ENCODE measurements at regions not wholly inside any gene's neighbourhood (a gene's known extent, or its start where the extent isn't known, plus 50 kb on each side); places are given as distances from the start of the nearest gene placed in this dataset.

DNA sequence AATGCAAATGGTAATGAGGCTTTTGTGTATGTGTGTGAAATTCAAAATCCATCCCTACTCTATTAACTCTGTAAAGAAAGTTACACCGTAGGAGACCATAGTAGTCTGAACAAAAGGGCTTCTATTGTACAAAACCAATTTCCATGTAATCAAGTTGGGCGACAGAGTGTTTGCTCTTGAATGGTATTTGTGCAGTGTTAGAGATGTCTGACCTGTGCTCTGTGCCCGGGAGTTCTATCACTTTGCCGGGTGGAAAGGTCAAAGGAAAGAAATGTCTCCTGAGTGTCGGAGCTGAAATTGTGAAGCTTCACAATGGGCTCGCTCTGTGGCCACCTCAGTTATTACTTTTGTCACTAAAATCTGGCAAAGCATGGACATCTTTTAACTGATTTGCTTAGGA, 312.0 kb downstream of the SAMD5 start:
- TF ChIP-seq, protein P1, sequence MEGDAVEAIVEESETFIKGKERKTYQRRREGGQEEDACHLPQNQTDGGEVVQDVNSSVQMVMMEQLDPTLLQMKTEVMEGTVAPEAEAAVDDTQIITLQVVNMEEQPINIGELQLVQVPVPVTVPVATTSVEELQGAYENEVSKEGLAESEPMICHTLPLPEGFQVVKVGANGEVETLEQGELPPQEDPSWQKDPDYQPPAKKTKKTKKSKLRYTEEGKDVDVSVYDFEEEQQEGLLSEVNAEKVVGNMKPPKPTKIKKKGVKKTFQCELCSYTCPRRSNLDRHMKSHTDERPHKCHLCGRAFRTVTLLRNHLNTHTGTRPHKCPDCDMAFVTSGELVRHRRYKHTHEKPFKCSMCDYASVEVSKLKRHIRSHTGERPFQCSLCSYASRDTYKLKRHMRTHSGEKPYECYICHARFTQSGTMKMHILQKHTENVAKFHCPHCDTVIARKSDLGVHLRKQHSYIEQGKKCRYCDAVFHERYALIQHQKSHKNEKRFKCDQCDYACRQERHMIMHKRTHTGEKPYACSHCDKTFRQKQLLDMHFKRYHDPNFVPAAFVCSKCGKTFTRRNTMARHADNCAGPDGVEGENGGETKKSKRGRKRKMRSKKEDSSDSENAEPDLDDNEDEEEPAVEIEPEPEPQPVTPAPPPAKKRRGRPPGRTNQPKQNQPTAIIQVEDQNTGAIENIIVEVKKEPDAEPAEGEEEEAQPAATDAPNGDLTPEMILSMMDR (IDR thresholded peaks at IDR 0.05; ENCODE audit: low read length) = no peak
- TF ChIP-seq EZH2 (IDR thresholded peaks at IDR 0.05; ENCODE audit: borderline replicate concordance, low read length) = no peak

Measured in OCI-LY1 (cell line).